SKM-1 treated with dmso at 0.1 percent for 144 hours (cell line): ENCODE measurements at regions not wholly inside any gene's neighbourhood (a gene's known extent, or its start where the extent isn't known, plus 50 kb on each side); places are given as distances from the start of the nearest gene placed in this dataset.

Experiments used
- DNase-seq: peaks from one replicate; lab custom pipeline; 2025; ENCODE audit not compliant: unreplicated experiment; lab: John Stamatoyannopoulos, UW

DNA sequence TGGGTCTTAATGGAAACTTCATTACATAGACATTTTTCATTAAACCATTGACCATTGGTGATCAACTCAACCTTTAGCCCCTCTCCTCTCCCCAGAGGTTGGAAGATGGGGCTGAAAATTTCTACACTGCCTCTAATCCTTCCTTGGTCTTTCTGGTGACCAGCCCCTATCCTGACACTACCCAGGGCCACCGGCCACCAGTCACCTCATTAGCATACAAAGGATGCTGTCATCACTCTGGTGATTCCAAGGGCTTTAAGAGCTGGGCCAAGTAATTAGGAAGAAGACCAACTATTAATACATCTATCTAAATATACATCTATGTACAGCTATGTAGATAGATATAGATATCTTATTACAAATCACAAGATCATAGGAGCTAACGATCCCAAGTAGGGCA is 111.2 kb upstream of the IRX6 start:
- no peak for DNase-seq

DNA sequence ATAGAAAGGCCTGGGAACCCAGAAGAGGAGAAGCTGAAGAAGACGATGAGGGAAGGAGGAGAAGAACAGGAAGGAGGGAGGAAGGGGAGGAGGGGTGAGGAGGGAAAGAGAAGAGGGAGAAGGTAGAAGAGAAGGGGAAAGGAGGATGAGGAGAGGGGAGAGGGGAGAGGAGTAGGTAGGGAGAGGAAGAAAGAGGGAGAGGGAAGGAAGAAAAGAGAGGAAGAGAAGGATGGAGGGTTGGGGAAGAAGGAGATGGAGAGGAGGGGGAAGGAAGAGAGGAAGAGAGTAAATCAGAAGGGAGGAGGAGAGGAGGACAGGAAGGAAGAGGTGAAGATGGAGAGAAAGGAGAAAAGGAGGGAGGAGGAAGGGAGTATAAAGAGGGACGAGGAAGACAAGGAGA is 109.6 kb upstream of the IRX6 start:
- no peak for DNase-seq

DNA sequence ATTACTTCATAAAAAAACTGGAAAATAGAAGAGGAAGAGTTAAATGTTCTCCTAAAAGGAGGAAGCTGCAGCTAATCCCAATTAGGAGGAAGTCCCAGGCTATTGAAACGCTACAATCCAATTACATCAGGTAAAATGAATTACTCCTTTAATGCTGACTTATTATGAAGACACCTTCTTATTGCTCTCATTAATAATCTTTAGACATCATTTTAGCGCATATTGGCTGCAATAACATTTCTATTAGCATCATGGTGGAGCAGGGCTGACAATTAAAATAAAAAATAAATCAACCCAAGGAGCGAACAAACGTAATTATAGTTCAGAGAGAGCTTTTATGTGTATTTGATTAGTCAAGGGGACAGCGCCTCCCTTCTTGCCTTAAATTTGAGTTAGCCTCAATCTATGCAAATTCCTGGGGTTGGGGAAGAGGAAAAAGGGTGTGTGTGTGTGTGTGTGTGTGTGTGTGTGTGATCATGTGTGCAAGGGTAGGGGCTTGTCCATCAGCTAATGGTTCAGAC is 109.0 kb upstream of the IRX6 start:
- DNase-seq, result no peak

DNA sequence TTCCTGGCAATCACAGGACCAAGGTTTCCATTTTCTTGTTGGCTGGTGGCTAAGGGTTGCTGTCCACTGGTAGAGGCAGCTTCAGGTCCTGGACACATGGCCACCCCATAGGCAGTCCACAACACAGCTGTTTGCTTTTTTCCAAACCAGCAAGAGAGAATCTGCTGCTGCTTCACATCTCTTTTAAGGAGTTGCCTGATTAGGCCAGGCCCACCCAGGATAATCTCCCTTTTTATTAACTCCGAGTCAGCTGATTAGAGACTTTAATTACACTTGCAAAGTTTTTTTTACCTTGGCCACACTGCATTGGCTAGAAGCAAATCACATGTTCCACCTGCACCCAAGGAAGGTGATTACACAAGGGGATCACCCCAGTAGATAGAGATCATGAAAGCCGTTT is 106.6 kb upstream of the IRX6 start:
- DNase-seq, result no peak

DNA sequence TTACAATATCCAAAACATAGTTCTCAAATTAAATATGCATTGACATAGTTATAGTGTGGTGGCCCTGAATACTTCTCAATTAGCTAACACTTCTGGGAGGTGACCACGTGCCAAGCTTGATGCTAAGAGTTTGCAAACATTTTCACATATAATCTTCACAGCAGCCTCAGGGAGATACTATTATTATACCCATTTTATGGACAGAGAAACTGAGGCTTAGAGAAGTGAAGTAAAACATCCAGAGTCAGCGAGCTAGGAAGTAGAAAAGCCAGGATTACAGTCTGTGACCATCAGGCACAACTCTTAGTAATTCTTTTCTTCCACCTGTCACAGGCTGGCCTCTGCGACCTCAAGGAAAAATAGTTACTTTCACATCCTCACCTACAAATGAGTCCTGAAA is 102.2 kb upstream of the IRX6 start:
- no peak for DNase-seq

DNA sequence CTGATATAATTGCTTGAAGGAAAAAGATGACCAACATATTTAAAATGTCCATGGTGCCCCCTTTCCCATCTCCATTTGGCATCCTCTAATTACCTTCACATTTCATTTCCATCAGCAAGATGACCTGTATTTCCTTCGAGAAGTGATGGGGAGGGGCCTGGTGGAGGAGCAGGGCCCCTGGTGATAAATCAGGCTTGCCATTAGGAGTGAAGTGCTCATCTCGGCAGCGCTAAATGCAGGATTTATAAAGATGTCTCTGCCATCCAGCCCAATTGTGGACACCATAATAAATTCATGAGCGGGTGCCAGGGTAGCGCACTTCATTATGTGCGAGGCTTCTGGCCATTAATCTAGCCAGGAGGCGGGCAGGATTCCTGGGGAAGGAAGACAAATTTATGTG is 101.5 kb upstream of the IRX6 start:
- DNase-seq, result no peak

DNA sequence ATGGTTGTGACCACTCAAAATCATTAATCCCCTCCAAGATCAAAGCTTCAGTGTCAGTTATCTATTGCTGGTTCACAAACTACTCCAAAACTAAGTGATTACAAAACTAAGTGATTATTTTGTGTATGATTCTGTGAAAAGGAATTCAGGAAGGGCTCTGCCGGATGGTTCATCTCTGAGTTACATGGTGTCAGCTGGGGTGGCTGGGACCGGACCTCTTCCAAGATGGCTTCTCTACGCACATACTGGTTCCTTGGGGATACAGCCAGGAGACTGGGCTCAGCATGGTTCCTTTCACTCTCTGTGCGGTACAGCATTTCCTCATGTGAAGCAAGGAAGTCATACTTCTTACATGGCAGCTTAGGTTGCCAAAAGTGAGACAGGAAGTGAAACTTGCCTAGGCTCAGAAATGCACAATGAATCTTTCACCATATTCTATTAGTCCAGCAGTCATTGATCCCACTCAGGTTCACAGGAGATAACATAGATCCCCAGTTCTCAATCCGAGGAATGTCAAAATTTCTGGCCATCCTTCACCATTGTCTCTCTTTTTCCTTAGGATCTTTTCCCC is 97.9 kb upstream of the IRX6 start:
- DNase-seq, result peak; percentile 74

DNA sequence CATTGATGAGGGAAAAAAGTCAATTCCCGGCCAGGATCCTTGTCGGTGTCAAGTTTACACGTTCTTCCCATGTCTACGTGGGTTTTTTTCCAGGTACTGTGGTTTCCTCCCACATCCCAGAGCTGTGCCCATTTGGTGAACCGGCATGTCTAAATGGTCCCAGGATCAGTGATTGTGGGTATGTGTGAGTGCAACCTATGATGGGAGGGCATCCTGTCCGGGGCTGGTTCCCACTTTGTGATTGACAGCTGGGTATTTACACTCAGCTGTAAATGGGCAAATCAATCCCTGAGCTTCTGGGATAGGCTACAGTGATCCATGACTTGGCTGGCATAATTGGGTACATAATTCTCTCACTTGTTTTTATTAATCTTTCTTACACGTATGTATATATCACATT is 91.2 kb upstream of the IRX6 start:
- no peak for DNase-seq

DNA sequence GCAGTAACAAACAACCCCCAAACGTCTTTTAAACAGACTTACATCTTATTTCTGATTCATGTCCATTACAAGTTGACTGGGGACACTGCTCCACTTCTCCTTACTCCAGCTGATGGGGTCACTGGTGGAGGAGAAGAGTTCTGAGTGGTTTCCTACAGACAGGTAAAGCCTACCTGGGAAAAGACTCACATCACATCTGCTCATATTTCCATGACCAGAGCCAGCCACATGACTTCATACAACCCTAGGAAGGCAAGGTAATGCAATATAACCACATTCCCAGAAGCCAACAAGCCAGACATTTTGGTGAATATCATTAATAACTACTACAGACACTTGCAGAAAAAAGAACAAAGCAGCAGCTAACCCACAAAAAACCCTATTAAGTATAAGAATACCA is 90.5 kb upstream of the IRX6 start:
- DNase-seq, result no peak

DNA sequence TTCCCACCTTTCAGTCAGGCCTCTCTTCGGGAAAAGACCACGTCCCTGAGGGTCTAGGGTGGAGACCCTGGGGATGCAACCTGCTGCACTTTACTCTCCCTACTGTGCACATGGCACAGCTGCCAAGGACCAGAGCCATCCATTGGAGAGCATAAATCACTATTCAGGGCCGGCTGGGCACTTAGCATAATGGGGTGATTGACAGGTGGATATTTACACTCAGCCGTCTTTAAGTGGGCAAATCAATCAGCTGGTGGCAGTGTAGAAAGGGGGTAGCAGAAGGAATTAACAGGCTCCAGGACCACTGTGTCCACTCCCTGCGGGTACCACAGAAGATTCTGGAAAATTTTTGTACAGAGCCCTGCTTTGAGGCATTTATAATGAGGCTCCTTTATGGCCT is 87.3 kb upstream of the IRX6 start:
- no peak for DNase-seq

DNA sequence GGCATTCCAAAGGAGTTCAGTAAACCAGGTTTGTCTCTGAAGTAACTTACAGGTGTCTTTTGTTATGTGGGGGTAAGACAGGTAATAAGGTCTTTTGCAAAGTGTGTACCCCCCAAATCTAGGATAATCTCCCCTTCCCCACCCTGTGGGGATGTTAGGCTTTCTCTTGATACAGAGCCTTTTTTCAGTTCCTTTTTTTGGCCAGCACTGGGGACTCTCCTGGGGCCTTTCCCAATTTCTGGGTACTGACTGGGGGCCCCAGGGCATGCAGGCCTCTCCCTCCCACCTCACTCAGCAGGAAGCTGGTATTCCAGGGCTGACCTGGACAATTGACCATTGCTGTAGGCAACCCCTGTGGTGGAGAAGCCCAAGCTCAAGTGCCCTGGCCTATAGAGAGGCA is 84.3 kb upstream of the IRX6 start:
- DNase-seq, result no peak

DNA sequence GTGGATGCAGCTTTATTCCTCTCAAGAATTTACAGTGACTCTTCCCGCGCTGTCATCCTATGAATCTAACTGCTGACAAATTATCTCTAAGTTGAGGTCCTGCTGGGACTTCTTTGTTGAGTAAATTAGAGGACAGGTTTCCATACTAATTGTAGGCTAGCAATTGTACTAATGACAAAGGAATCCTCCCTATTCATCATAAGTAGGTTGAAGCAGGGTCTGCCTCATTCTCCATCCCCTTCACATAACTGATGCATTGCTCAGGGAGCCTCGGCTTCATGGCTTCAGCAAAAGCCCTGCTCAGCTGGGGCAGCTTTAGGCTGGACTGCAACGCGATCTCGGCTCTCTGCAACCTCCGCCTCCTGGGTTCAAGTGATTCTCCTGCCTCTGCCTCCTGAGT is 83.1 kb upstream of the IRX6 start:
- DNase-seq, result no peak

DNA sequence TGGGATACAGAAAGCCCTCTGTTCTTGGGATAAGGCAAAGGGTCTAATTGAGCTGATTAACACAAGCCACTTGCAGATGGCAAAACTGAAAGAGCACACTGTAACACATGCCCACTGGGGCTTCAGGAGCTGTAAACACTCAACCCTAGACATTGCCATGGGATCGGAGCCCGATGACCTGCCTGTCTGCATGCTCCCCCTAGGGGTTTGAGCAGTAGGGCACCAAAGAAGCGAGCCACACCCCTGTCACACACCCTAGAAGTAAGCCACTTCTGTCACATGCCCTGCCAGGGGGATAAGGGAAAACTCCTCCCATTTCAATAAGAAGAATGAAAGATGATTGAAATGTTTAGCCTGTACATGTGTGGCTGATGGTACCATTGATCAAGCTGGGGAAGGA is 81.3 kb upstream of the IRX6 start:
- no peak for DNase-seq

DNA sequence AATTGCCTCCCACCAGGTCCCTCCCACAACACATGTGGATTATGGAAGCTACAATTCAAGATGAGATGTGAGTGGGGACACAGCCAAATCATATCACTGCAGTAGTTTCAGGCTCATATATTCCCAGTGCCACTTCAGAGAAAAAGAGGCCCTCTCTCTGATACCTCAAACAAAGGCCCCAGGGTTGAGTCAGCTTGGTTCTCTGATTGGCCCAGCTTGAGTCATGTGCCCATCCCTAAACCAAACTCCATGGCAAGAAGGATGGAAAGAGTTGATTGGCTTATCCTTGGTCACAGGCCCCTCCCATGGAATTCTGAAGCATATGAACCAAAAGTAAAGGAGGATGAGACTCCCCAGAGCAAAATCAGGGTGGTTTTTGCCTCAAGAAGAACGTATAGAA is 75.9 kb upstream of the IRX6 start:
- no peak for DNase-seq

DNA sequence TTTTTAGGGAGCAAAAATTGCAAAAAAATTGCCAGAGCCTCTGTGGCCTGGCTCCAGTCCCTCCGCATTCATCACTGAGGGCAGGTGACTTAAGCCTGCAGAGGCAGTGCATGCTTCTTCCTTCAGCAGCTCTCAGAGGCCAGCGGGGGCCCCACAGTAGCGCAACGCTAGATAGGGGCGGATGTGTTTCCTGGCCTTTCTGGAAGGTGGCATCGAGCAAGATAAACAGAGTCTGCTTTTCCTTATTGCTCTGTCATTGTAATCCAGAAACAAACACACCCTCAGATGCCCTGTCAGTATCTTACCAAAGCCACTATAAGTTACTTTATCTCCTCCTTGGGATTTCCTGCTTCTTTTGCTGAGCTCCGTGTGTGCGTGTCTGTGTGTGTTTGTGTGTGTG is 75.5 kb upstream of the IRX6 start:
- DNase-seq, result no peak

DNA sequence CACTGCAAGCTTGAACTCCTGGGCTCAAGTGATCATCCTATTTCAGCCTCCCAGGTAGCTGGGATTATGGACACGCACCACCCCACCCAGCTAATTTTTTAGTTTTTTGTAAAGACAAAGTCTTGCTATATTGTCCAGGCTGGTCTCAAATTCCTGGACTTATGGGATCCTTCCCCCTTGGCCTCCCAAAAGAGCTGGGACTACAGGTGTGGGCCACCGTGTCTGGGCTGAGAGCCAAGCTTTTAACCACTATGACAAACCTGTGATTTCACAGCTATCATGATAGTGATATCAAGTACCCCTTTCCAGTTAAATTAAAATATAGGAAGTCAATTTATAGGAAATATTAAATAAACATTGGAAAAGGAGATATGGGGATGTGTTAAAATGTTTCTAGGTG is 74.6 kb upstream of the IRX6 start:
- DNase-seq, result no peak

DNA sequence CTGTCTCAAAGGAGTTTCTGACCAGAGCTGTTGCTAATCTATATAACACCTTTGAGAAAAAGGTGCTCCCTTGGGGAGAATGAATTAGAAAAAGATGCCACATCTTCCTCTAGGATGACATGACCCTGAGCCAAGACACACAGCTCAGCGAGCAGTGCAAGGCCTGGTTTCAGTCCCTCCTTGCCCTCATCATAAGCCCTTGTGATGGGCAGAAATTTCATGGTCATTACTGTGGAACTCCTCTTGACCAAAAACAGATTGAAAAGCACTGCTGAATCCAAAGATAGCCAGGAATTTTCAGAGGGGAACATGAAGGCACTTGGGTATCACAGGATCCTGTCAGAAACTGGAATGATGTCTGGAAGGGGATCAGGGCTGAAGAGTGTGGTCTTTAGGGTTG is 74.1 kb upstream of the IRX6 start:
- DNase-seq, result no peak

DNA sequence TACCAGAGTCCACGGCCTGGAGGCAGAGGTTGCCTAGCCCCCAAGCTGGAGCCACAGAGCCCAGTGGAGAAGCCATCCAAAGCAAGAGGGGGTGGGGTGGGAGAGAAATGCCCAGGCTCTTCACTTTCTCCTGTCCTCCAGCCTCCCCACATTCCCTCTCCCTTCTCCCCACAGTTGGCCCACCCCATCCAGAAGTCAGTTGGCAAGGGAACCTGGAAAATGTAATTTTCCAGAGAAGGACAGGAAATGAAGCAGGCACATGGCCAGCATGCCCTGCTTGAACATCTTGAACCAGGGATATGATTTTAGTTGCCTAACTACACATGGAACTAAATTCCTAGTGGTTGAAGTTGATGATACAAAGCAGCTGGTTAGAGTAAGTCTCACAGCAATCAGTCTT is 73.3 kb upstream of the IRX6 start:
- no peak for DNase-seq

DNA sequence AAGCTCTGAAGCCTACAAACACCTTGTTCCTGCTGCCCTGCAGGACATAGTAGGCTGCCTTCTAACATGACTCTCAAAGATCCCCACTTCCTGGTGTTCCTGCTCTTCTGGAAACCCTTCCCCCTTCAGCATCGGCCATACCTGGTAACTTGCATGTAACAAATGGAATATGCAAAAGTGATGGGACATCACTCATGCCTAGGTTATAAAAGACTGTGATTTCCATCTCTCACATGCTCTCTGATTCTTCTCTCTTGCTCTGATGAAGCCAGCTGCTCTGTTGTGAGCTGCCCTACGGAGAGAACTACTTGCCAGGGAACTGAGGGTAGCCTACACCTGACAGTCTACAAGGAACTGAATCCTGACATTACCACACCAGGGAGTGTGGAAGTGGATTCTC is 72.9 kb upstream of the IRX6 start:
- DNase-seq, result no peak

DNA sequence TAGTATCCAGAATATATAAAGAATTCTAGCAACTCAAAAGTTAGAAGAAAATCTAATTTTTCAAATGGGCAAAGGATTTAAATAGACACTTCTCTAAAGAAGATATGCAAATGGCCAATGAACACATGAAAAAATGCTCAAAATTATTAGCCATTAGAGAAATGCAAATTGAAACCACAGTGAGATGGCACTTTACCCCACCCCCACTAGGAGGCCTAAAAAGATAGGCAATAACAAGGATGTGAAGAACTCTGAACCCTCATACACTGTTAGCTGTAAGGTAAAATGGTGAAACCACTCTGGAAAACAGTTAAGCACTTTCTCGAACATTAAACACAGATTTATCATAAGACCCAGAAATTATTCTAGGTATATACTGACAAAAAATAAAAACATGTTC is 71.4 kb upstream of the IRX6 start:
- DNase-seq, result no peak

DNA sequence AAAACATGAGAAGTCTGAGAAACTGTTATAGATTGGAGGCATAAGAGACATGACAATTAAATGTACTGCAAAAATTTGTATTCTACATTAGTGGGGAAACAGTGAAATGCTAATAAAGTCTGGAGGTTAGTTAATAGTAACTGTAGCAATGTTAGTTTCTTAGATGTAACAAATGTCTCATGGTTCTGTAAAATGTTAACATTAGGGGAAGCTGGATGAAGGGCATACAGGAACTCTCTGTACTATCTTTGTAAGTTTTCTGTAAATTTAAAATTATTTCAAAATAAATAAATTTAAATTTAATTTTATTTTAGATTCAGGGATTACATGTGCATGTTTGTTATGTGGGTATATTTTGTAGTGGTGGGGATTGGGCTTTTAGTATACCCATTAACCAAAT is 70.0 kb upstream of the IRX6 start:
- no peak for DNase-seq

DNA sequence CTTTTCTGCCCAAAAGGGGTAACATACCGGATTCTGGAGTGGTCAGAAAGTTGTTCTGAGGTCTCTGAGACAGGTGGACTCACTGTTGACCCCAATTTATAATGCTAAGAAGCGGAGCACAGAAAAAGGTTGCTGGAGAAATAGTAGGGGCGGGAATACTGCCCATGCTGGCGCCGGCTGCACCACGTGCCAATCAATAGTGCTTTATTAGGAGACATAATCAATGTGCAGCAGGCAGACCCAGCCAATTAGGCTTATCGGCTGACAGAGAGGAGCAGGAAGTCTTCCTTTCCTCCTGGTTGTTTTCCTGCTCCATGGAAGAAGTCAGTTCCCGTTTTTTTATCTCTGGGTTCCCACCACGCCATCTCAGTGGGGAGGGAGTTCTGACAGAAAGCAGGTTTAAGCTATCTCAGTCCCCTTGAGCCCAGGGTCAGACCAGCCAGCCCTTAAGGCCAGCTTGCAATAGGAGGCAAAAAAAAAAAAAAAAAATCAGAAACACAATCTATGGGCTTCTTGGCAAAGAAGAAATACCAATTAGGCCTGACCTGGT is 68.2 kb upstream of the IRX6 start:
- no peak for DNase-seq

DNA sequence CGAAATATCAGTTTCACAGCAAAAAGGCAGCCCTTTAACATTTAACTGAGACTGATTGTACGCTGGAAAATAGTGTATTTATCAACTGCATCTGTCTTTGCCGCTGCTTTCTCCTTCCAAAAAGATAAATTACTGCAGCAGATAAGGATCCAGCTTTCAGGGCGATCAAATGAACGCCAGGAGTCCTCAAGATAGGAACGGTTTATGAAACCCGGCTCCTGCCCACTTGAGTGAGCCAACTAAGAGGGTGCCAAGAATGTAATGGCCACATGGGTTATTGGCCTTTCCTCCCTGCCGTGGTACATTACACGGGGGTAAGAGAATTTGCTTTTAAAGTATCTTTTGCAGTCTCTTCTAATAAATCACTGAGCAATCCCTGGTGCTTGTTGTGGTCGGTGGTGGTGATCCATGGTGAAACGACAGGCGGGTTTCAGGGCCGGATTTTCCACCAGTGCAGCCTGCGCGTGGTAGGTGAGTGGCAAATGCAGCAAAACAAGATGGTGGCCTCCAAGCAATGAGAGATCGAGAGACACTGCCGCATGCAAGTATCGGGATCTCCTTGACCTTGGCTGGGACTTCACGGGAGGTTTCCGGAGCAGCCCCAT is 67.5 kb upstream of the IRX6 start:
- no peak for DNase-seq
